WTC11 (cell line): ENCODE measurements at regions not wholly inside any gene's neighbourhood (a gene's known extent, or its start where the extent isn't known, plus 50 kb on each side); places are given as distances from the start of the nearest gene placed in this dataset.
A peak's percentile ranks its signal among the peaks of the same experiment; 100 is the strongest.

Experiments
- ATAC-seq: fragments of 200-7000 bp; cut with Tn5 transposase; 2 replicates; pipeline ENCODE4 v1.10.0; 2021; ENCODE audit warnings: mild to moderate bottlenecking, moderate library complexity
- CTCF ChIA-PET: fragments of 300-600 bp; sonication (Branson Sonifier 250); formaldehyde crosslinking; loops from one replicate; lab custom pipeline; 2021; ENCODE audit warnings: antibody characterized with exemption; lab: Charles Lee
- POLR2A ChIA-PET: fragments of 350-600 bp; sonication (Branson Sonifier 250); formaldehyde crosslinking; loops from one replicate; lab custom pipeline; 2021; ENCODE audit warnings: antibody characterized with exemption; lab: Charles Lee
- DNase-seq: peaks from one replicate; pipeline ENCODE4 v3.0.0; 2021; ENCODE audit warnings: low spot score
- H3K27ac Mint-ChIP-seq: 2 replicates; pipeline ENCODE4 v1.8.0; 2021; ENCODE audit warnings: mixed read lengths
- H3K27me3 Mint-ChIP-seq: 2 replicates; pipeline ENCODE4 v1.8.0; 2021; ENCODE audit warnings: low read depth, mild to moderate bottlenecking, moderate library complexity, mixed read lengths
- H3K36me3 Mint-ChIP-seq: 2 replicates; pipeline ENCODE4 v1.8.0; 2021; ENCODE audit warnings: mixed read lengths
- H3K4me1 Mint-ChIP-seq: 2 replicates; pipeline ENCODE4 v1.8.0; 2022; ENCODE audit warnings: mixed read lengths
- H3K4me3 Mint-ChIP-seq: 2 replicates; pipeline ENCODE4 v1.8.0; 2021; ENCODE audit warnings: mild to moderate bottlenecking, moderate library complexity, mixed read lengths
- H3K9me3 Mint-ChIP-seq: 2 replicates; pipeline ENCODE4 v1.8.0; 2021; ENCODE audit warnings: mixed read lengths
- ARID4B ChIP-seq: sonication (generic); formaldehyde crosslinking; IDR thresholded peaks from 2 replicates; pipeline ENCODE4 v1.8.0; 2023; ENCODE audit warnings: missing genetic modification reagents, mild to moderate bottlenecking, borderline replicate concordance
- CREM ChIP-seq: sonication (generic); formaldehyde crosslinking; IDR thresholded peaks from 2 replicates; pipeline ENCODE4 v1.8.1; 2022; ENCODE audit warnings: mild to moderate bottlenecking, missing genetic modification reagents, moderate library complexity
- CTCF ChIP-seq: fragments of 200-600 bp; IDR thresholded peaks from 2 replicates; pipeline ENCODE4 v1.8.0; 2022; ENCODE audit warnings: antibody characterized with exemption
- HMGXB4 ChIP-seq: sonication (generic); formaldehyde crosslinking; IDR thresholded peaks from 2 replicates; pipeline ENCODE4 v1.8.1; 2023; ENCODE audit warnings: mild to moderate bottlenecking, moderate library complexity, missing genetic modification reagents
- IRF1 ChIP-seq: sonication (generic); formaldehyde crosslinking; IDR thresholded peaks from 2 replicates; pipeline ENCODE4 v1.8.0; 2023; ENCODE audit warnings: missing genetic modification reagents
- MAX ChIP-seq: sonication (generic); formaldehyde crosslinking; IDR thresholded peaks from 2 replicates; pipeline ENCODE4 v1.8.0; 2022; ENCODE audit warnings: mild to moderate bottlenecking, missing genetic modification reagents
- MLX ChIP-seq: sonication (generic); formaldehyde crosslinking; IDR thresholded peaks from 2 replicates; pipeline ENCODE4 v1.8.1; 2023; ENCODE audit warnings: mild to moderate bottlenecking, missing genetic modification reagents, moderate library complexity
- NFE2L1 ChIP-seq: sonication (generic); formaldehyde crosslinking; IDR thresholded peaks from 2 replicates; pipeline ENCODE4 v1.8.1; 2023; ENCODE audit warnings: missing genetic modification reagents
- NFYB ChIP-seq: sonication (generic); formaldehyde crosslinking; conservative IDR thresholded peaks from 2 replicates; pipeline ENCODE4 v1.8.0; 2022; ENCODE audit warnings: low read depth, missing genetic modification reagents
- NR2C2 ChIP-seq: sonication (generic); formaldehyde crosslinking; IDR thresholded peaks from 2 replicates; pipeline ENCODE4 v1.8.0; 2022; ENCODE audit warnings: mild to moderate bottlenecking, missing genetic modification reagents
- PREB ChIP-seq: sonication (generic); formaldehyde crosslinking; IDR thresholded peaks from 2 replicates; pipeline ENCODE4 v1.8.1; 2022; ENCODE audit warnings: mild to moderate bottlenecking, missing genetic modification reagents, moderate library complexity, borderline replicate concordance
- TEAD1 ChIP-seq: sonication (generic); formaldehyde crosslinking; IDR thresholded peaks from 2 replicates; pipeline ENCODE4 v1.8.0; 2022; ENCODE audit warnings: mild to moderate bottlenecking, missing genetic modification reagents
- USF1 ChIP-seq: sonication (generic); formaldehyde crosslinking; IDR thresholded peaks from 2 replicates; pipeline ENCODE4 v1.8.0; 2022; ENCODE audit warnings: mild to moderate bottlenecking, missing genetic modification reagents
- ZBTB21 ChIP-seq: sonication (generic); formaldehyde crosslinking; IDR thresholded peaks from 2 replicates; pipeline ENCODE4 v1.8.1; 2023; ENCODE audit warnings: mild to moderate bottlenecking, missing genetic modification reagents, borderline replicate concordance
- ZNF121 ChIP-seq: sonication (generic); formaldehyde crosslinking; IDR thresholded peaks from 2 replicates; pipeline ENCODE4 v1.8.0; 2023; ENCODE audit warnings: missing genetic modification reagents
- ZNF263 ChIP-seq: sonication (generic); formaldehyde crosslinking; IDR thresholded peaks from 2 replicates; pipeline ENCODE4 v1.8.1; 2022; ENCODE audit warnings: low read depth, mild to moderate bottlenecking, moderate library complexity, missing genetic modification reagents
- ZNF416 ChIP-seq: fragments of 250-450 bp; sonication (Bioruptor Pico); IDR thresholded peaks from 2 replicates; pipeline ENCODE4 v1.9.0; 2021; ENCODE audit warnings: mild to moderate bottlenecking, inconsistent platforms
- ZSCAN18 ChIP-seq: fragments of 250-450 bp; sonication (Bioruptor Pico); IDR thresholded peaks from 2 replicates; pipeline ENCODE4 v2.1.2; 2022; ENCODE audit warnings: mild to moderate bottlenecking, moderate library complexity

- ChIA-PET CTCF (no interaction called here), POLR2A (no interaction called here)
- no peak overlapping the region for H3K4me3 Mint-ChIP-seq
- H3K36me3 Mint-ChIP-seq, result no peaks in the 10 kb centered on the region
- TF ChIP-seq ZNF121 (CRISPR knock-in tag), result no peak
- TF ChIP-seq MLX (CRISPR knock-in tag), result no peak
- TF ChIP-seq NR2C2, result no peak
- no peak for TF ChIP-seq IRF1 (CRISPR knock-in tag)
- no peak for TF ChIP-seq ZNF263 (CRISPR knock-in tag)
- no peak for TF ChIP-seq NFYB (CRISPR knock-in tag)
- no peak for TF ChIP-seq ARID4B
- TF ChIP-seq ZSCAN18 (CRISPR knock-in tag), result no peak
- TF ChIP-seq ZNF416 (CRISPR knock-in tag), result no peak
- TF ChIP-seq MAX (CRISPR knock-in tag), result no peak
- no peak for TF ChIP-seq NFE2L1
- no peak for TF ChIP-seq USF1 (CRISPR knock-in tag)
- TF ChIP-seq TEAD1 (CRISPR knock-in tag), result no peak
- TF ChIP-seq CREM, result no peak
- no peak for TF ChIP-seq ZBTB21 (CRISPR knock-in tag)
- ATAC-seq (peak; percentile 47), DNase-seq (peak; percentile 19)
- peaks cover 3% of the 10 kb centered on the region; the same call in 1 of the 2 replicates for H3K27me3 Mint-ChIP-seq
- peaks cover 8% of the 10 kb centered on the region for H3K4me1 Mint-ChIP-seq
- H3K9me3 Mint-ChIP-seq, result no peaks in the 10 kb centered on the region
- H3K27ac Mint-ChIP-seq, result no peak overlapping the region
Observed at GRCh38 chr9:86516564-86516963, 162.4 kb upstream of the TUT7 start.

GRCh38 chr9:86515221-86515620 lies 161.0 kb upstream of the TUT7 start:
- H3K4me1 Mint-ChIP-seq, result peaks cover 12% of the 10 kb centered on the region
- no peak for DNase-seq
- no peak for TF ChIP-seq HMGXB4 (CRISPR knock-in tag)
- TF ChIP-seq PREB (CRISPR knock-in tag), result no peak
- no peak for TF ChIP-seq CTCF
- TF ChIP-seq, all 79 proteins: peak for 0
- ChIA-PET CTCF (no interaction called here), POLR2A (no interaction called here)
- no peak for ATAC-seq
- Mint-ChIP-seq H3K36me3 (no peaks in the 10 kb centered on the region), H3K27me3 (peaks cover 3% of the 10 kb centered on the region; the same call in 1 of the 2 replicates), H3K9me3 (no peaks in the 10 kb centered on the region), H3K27ac (no peak overlapping the region), H3K4me3 (no peak overlapping the region)
